HepG2 (cell line): ENCODE measurements at regions not wholly inside any gene's neighbourhood (a gene's known extent, or its start where the extent isn't known, plus 50 kb on each side); places are given as distances from the start of the nearest gene placed in this dataset.

Experiments used
- DPF2 ChIP-seq: sonication (generic); formaldehyde crosslinking; IDR thresholded peaks from 2 replicates; pipeline ENCODE4 v1.4.0; 2020; ENCODE audit warnings: mild to moderate bottlenecking, low read depth, missing genetic modification reagents, borderline replicate concordance
- EZH2 ChIP-seq: conservative IDR thresholded peaks from 2 replicates; pipeline ENCODE4 v1.6.1; 2012; ENCODE audit warnings: mild to moderate bottlenecking, low read depth, low read length, moderate library complexity
- JUNB ChIP-seq: sonication (generic); formaldehyde crosslinking; IDR thresholded peaks from 2 replicates; pipeline ENCODE4 v1.8.0; 2022; ENCODE audit warnings: missing genetic modification reagents, mild to moderate bottlenecking, borderline replicate concordance
- NFE2L1 ChIP-seq: sonication (generic); formaldehyde crosslinking; IDR thresholded peaks from 2 replicates; pipeline ENCODE4 v1.4.0; 2020; ENCODE audit warnings: missing genetic modification reagents, mild to moderate bottlenecking, borderline replicate concordance
- PHF8 ChIP-seq: sonication (generic); formaldehyde crosslinking; IDR thresholded peaks from 2 replicates; pipeline ENCODE4 v1.5.0; 2020; ENCODE audit warnings: missing genetic modification reagents
- ZNF772 ChIP-seq: sonication (generic); formaldehyde crosslinking; IDR thresholded peaks from 2 replicates; pipeline ENCODE4 v1.5.0; 2020; ENCODE audit warnings: mild to moderate bottlenecking, missing genetic modification reagents
- TF ChIP-seq, protein P1 (sequence below): IDR thresholded peaks from 2 replicates; pipeline ENCODE4 v1.6.1; 2012; ENCODE audit warnings: low read depth, low read length, improper control_type of control experiment
- TF ChIP-seq, protein P2 (sequence below): sonication (generic); formaldehyde crosslinking; IDR thresholded peaks from 2 replicates; pipeline ENCODE4 v1.5.0; 2020; ENCODE audit warnings: mild to moderate bottlenecking, missing genetic modification reagents, moderate library complexity

DNA sequence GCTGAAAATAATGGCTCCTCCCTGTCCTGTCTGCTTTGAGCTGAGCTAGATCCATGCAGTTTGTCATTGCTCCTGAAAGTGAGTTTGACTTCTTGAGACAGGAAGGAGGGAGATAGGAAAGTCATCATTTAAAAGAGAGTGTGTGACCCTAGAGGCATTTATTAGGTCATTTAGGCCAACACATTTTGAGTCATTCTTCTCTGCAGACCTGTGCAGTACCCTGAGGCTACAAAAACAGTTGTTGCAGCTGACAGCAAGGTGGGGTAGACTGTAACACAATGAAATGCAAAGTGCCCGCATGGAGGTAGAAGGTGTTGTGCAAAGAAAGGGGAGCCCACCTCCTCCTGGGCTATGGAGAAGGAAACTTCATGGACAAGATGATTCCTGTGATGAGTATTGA, 102.8 kb upstream of the PFN2 start:
- TF ChIP-seq, protein P1, sequence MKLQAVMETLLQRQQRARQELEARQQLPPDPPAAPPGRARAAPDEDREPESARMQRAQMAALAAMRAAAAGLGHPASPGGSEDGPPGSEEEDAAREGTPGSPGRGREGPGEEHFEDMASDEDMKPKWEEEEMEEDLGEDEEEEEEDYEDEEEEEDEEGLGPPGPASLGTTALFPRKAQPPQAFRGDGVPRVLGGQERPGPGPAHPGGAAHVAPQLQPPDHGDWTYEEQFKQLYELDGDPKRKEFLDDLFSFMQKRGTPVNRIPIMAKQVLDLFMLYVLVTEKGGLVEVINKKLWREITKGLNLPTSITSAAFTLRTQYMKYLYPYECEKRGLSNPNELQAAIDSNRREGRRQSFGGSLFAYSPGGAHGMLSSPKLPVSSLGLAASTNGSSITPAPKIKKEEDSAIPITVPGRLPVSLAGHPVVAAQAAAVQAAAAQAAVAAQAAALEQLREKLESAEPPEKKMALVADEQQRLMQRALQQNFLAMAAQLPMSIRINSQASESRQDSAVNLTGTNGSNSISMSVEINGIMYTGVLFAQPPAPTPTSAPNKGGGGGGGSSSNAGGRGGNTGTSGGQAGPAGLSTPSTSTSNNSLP: no peak
- no peak for TF ChIP-seq PHF8 (CRISPR knock-in tag)
- TF ChIP-seq, protein P2, sequence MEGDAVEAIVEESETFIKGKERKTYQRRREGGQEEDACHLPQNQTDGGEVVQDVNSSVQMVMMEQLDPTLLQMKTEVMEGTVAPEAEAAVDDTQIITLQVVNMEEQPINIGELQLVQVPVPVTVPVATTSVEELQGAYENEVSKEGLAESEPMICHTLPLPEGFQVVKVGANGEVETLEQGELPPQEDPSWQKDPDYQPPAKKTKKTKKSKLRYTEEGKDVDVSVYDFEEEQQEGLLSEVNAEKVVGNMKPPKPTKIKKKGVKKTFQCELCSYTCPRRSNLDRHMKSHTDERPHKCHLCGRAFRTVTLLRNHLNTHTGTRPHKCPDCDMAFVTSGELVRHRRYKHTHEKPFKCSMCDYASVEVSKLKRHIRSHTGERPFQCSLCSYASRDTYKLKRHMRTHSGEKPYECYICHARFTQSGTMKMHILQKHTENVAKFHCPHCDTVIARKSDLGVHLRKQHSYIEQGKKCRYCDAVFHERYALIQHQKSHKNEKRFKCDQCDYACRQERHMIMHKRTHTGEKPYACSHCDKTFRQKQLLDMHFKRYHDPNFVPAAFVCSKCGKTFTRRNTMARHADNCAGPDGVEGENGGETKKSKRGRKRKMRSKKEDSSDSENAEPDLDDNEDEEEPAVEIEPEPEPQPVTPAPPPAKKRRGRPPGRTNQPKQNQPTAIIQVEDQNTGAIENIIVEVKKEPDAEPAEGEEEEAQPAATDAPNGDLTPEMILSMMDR (CRISPR knock-in tag): no peak
- no peak for TF ChIP-seq NFE2L1 (CRISPR knock-in tag)
- TF ChIP-seq ZNF772 (CRISPR knock-in tag): no peak
- TF ChIP-seq EZH2: no peak
- TF ChIP-seq JUNB (CRISPR knock-in tag): no peak
- TF ChIP-seq DPF2 (CRISPR knock-in tag): no peak
